Omental fat pad (tissue), 3 donors: ENCODE measurements at regions not wholly inside any gene's neighbourhood (a gene's known extent, or its start where the extent isn't known, plus 50 kb on each side); places are given as distances from the start of the nearest gene placed in this dataset.
"Not testable (repeated sequence)": the region's sequence is repeated elsewhere in the genome, so short reads cannot be mapped to it uniquely, and the experiment has no call there.

Source experiments
- ATAC-seq: fragments of 150-250 bp; one replicate; pipeline ENCODE4 v1.9.1; 2016; ENCODE audit warnings: mild to moderate bottlenecking, moderate library complexity; ENCODE audit not compliant: low FRiP score
- DNase-seq: peaks from one replicate; pipeline ENCODE4 v3.0.0-alpha.2; 2019; ENCODE audit warnings: low spot score
- TF ChIP-seq, protein P1 (sequence below), 3 donors: fragments of 450-650 bp; IDR thresholded peaks; one replicate each; pipeline ENCODE4 v1.5.1; 2016 to 2017; ENCODE audit warnings: antibody characterized with exemption in 3 of 3, mild to moderate bottlenecking in 3 of 3, moderate library complexity in 2 of 3

DNA sequence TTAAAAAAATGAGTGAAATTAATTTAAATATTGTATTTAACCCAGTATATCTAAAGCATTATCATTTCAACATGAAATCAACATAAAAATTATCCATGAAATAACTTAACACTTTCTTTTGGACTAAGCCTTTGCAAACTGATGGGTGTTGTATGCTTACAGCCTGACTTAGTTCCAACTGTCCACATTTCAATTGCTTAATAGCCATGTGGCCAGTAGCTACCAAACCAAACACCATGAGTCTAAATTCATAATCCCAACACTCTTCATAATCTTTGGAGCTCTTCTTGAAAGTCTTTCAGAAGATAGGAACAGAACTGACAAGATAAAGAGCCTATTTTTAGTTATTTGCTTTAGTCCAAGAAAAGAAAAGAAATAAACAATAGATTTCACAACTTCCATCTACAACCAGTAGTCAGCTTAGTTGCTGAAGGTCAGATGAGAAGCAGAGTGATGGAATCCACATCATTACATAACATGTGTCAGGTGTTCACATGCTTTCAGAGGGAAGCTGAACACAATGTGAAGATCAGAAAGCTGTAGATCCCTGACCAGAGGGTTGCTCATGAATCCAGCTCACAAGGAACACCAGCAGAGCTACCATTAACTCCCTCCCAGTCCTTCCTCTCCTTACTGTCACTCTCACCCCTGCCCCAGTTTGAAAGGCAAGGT lies 144.0 kb upstream of the ZNF648 start:
- no peak for DNase-seq
- ATAC-seq: no peak
- TF ChIP-seq, protein P1, sequence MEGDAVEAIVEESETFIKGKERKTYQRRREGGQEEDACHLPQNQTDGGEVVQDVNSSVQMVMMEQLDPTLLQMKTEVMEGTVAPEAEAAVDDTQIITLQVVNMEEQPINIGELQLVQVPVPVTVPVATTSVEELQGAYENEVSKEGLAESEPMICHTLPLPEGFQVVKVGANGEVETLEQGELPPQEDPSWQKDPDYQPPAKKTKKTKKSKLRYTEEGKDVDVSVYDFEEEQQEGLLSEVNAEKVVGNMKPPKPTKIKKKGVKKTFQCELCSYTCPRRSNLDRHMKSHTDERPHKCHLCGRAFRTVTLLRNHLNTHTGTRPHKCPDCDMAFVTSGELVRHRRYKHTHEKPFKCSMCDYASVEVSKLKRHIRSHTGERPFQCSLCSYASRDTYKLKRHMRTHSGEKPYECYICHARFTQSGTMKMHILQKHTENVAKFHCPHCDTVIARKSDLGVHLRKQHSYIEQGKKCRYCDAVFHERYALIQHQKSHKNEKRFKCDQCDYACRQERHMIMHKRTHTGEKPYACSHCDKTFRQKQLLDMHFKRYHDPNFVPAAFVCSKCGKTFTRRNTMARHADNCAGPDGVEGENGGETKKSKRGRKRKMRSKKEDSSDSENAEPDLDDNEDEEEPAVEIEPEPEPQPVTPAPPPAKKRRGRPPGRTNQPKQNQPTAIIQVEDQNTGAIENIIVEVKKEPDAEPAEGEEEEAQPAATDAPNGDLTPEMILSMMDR (IDR thresholded peaks at IDR 0.05): no peak

DNA sequence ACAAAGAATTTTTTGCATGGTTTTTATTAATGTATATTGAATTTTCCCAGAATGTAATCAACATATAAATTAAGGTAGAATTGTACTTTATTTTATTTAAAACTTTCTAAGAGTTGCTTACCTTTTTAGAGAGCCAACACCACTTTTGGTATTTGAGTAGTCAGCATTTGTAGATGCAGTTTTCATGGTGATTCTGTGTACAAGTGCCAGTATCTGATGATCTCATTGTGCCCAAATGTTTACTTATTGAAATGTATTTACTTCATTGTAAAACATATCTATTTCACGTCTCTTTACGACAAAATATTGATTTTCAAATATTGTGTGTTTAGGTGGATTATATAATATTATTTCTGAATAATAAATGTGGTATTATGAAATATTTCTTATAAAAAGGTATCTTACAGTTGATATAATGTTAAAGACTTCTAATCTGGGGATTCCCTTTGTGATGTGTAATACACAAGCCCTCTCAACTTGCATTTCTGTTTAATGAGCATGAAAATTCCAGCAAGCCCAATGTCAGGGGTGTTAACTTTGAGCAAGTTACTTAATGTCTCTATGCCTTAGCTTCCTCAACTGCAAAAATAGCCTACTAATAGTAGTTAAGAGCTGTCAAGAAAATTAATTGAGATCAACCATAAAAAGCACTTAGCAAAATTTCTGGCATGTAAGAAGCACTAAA lies 141.8 kb upstream of the ZNF648 start:
- DNase-seq (no peak), ATAC-seq (no peak)
- TF ChIP-seq, protein P1 (IDR thresholded peaks at IDR 0.05): no peak

DNA sequence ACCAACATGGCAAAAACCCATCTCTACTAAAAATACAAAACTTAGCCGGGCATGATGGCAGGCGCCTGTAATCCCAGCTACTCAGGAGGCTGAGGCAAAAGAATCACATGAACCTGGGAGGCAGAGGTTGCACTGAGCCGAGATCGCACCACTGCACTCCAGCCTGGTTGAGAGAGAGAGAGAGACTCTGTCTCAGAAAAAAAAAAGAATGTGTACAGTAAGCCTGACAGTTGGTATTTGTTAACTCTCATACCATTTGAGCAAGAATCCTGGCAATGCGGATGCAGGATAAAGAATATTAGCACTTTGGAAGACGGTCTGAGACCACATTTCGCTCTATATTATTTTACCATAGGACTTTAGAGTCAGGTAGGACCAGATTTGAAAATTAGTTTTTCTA lies 140.0 kb upstream of the ZNF648 start:
- DNase-seq: not testable (repeated sequence)

DNA sequence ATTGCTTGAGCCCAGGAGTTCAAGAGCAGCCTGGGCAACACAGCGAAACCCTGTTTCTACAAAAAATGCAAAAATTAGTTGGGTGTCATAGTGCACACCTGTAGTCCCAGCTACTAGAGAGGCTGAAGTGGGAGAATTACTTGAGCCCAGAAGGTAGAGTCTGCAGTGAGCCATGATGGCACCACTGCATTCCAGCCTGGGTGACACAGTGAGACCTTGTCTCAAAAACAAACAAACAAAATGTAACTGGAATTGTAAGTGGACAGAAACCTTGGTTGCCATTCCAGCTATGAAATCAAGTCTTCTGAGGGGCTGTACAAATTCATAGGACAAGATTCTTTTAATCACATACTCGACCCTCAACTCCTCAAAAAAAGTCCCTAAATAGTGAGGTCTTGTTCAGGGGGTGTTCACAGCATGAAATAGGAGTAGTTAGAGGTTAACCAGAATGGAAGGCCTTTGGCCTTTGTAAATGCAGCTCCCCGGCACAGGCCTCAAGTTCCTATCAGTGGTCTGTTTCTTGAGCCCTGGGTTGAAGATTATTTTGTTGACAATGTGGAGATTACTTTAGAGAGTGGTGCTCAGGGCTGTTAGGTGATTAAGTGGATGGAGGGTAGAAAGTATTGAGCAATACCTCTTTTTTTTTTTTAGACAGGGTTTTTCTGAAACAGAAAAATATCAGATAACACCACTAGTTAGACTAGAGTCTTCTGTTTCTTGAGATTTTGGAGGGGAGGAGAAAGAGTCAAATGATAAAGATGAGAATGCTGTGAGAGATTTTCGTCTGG lies 138.7 kb upstream of the ZNF648 start:
- TF ChIP-seq, protein P1 (IDR thresholded peaks at IDR 0.05): no peak
- DNase-seq: no peak
- no peak for ATAC-seq

More for the DNA sequence above, 140.0 kb upstream of the ZNF648 start:
- not testable (repeated sequence) for ATAC-seq

DNA sequence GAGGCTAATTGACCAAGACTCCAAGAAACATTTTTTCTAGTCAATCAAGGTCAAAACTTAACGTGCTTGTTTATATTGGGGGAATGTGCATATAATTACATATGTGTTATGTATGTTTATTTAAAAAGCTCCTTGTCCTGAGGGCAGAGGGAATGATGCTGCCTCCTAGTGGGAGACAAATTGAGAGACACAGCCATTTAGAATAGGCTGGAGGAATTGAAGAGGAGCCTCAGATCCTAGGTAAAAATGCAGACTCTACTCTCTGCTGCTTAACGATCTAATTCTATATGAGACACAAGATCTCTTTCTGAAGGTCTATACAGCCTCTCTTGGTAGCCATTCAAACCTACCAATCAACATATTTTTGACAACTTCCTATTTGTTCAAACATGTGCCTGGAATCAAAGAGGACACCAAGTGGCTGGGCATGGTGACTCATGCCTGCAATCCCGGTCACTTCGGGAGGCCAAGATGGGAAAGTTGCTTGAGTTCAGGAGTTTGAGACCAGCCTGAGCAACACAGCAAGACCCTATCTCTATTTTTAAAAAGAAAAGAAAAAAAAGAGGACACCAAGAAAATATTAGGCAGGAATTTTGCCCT lies 136.6 kb upstream of the ZNF648 start:
- ATAC-seq (no peak), DNase-seq (no peak)
- TF ChIP-seq, protein P1 (IDR thresholded peaks at IDR 0.05): no peak

DNA sequence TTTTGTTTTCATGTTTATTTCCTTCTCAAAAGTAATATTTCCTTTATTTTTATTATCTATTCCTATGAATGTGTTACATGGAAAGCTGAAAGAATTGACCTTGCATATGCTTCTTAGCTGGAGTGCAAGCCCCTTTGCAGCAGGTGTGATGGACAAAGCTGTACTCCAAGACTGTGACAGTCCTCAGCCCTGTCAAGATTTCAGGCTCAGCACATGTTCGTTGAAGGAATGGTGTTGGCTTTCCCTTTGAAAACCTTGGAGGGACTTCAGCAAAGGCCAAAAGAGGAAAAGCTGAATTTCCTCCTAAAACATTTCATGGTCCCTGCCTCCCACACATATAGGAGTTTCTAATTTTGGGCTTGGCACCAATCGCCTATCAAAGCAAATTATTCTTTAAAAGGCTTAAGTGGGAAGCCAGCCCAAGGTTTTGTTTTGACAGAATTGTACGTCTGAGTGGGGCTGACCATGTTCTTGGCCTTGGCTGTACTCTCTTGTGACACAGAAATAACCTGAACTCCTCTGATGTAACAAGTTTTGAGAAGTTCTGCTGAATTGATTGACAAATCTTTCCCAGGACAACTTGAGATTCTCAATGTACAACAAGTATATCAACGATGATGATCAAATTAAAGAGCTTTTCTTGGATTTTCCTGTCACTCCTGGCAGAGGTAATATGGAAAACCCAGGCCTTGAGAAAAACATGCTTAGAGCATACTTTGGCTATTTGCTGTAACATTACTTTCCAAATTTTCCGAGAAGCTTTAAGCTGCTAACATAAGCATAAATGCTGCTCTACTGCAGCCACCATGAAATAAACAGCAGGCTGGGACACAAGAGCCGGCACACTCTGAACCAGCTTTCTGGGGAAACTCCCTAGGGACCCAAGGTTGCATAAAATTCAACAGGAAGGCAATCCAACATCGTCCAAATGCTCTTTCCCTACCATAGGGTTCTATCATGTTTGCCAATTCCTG lies 135.7 kb upstream of the ZNF648 start:
- TF ChIP-seq, protein P1 (IDR thresholded peaks at IDR 0.05): no peak
- no peak for DNase-seq
- ATAC-seq: peak; percentile 52
